GM18505 (cell line): ENCODE measurements at regions not wholly inside any gene's neighbourhood (a gene's known extent, or its start where the extent isn't known, plus 50 kb on each side); places are given as distances from the start of the nearest gene placed in this dataset.

ENCODE experiments used
- ATAC-seq: cut with Tn5 transposase; IDR thresholded peaks from one replicate; pipeline ENCODE4 v1.9.1; 2021; ENCODE audit not compliant: unreplicated experiment
- POLR2A ChIP-seq: IDR thresholded peaks from 4 replicates; pipeline ENCODE4 v1.6.1; 2011; ENCODE audit warnings: borderline replicate concordance; ENCODE audit not compliant: insufficient read depth, insufficient read length; ENCODE audit errors: extremely low read depth

DNA sequence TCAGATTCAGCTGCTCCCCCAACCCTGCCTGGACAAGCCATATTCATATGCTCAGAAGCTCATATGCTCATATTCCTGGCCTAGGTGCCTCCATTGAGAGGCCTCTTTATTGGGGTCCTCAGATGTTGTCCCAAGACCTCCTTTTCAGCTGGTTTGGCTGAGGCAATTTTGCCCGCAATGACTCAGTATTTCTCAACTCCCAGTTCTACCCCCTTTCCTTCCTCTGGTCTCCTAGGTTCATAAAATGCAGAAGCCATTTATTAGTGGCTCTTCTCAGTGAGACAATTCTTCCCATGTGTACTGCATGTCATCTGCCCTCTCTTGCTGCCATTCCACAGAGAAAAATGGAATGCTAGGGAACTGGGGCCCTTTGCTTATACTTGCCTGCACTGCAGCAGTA lies 110.7 kb downstream of the INHBA start:
- ATAC-seq: no peak
- no peak for TF ChIP-seq POLR2A

DNA sequence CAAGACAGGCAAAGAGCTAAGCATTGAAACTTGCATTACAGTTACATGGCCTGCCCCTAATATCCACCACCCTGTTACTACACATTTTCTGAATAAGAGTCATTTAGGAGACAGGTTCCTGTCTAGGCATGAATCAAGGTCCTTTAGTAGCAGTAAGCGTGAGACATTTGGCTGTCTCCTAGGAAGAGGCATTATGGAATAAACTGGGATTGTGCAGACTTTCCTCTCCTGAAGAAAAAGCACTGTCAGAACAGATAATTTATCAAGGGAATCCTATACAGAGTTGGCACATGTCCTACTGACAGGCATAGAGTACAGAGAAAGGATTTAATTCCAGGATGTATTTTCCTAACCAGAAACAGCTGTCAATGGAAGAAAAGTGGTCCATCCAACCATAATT lies 111.9 kb downstream of the INHBA start:
- no peak for TF ChIP-seq POLR2A
- no peak for ATAC-seq

DNA sequence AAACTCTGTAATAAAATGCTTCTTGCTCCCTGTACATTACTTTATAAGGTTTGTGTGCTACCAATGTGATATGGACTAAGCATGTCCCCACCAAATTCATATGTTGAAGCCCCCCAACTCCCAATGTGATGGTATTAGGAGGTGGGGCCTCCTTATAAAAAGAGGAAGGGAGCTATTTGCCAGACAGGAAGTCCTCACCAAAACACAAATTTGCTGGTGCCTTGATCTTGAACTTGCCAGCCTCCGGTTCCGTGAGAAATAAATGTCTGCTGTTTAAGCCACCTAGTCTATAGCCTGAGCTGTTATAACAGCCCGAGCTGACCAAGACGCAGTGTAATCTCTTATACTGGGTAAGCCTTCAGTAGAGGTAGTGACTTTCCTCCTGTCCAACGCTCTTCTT lies 114.5 kb downstream of the INHBA start:
- TF ChIP-seq POLR2A: no peak
- ATAC-seq: no peak

DNA sequence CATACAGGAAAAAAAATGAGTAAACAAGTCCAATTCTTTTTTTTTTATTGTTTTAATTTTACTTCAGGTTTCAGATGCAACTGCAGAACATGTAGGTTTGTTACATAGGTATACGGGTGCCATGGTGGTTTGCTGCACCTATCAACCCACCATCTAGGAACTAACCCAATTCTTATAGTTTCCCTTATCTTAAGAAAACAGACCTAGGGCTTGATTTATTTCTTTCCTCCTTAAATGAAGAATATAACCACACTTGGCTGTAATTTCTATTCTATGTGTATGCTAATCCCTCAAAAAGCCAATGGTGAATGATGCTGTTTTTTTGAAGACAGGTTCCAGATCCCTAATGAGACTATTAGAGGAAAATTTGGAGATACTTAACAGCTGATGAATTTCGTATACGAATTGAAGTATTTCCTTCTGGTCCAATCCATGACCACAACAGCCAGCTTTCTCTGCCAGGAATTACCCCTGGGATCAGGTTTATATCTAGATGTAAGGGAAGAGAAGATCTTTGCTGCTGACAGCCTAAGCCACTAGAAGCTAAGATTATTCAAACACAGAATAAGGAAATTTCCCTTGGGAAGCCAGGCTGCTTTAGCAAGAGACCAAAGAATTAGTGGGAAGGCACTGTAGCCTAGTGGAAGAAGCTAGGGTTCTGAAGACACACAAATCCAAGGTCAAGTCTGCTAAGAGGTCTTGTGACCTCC lies 115.8 kb downstream of the INHBA start:
- no peak for ATAC-seq
- no peak for TF ChIP-seq POLR2A

DNA sequence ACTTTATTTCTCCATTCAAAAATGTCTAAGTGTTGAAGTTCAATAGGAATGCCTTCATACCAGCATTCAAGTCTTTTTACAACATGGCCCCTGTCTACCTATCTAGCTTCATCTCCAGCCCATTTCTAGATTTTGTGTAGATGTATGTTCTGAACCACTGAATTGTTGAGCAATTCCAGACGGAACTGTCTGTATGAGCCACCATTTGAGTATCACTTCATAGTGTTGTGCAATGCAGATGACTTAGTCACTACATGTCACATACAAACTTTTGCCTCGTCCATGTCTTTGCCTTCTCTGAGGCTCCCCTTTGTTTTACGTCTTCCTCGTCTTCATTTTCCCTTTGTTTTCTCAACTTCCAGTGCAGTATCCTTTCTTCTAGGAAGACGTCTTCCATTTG lies 118.1 kb downstream of the INHBA start:
- ATAC-seq: no peak
- TF ChIP-seq POLR2A: no peak

DNA sequence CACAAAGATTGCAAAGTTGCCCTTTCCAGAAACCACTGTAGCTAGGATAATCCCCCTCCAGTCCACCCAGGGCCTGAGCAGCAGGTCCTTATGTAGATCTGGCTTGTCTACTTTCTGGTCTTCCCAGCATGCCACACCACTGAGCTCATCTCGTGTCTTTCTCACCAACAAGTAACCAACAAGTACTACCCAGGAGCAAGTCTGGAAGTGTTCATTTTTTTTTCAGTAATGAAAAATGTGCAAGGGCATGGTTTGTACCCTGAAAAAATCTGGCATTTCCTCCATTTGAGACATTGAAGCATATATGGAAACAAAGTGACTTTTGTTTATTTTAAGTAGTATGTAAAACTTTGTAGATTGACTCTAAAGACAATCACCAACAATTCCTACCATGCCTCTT lies 120.8 kb downstream of the INHBA start:
- TF ChIP-seq POLR2A: no peak
- no peak for ATAC-seq

DNA sequence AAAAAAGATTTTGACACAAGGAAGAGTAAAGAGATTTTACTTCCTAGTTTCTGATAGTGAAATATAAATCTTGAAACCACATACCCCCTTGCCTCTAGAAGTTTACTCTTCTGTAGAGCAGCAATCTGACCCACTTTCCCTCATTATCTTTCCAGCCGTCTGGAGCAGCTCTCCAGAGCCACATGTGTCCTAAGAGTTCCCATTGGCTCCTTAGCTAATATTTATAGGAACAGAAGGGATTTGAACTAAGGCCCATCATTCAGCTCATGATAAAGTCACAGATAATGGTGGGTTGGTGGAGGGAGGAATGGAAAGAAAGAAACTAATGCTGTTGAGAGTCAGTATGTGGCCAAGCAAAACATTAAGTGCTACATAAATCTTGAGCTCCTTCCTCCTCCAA lies 121.8 kb downstream of the INHBA start:
- no peak for TF ChIP-seq POLR2A

DNA sequence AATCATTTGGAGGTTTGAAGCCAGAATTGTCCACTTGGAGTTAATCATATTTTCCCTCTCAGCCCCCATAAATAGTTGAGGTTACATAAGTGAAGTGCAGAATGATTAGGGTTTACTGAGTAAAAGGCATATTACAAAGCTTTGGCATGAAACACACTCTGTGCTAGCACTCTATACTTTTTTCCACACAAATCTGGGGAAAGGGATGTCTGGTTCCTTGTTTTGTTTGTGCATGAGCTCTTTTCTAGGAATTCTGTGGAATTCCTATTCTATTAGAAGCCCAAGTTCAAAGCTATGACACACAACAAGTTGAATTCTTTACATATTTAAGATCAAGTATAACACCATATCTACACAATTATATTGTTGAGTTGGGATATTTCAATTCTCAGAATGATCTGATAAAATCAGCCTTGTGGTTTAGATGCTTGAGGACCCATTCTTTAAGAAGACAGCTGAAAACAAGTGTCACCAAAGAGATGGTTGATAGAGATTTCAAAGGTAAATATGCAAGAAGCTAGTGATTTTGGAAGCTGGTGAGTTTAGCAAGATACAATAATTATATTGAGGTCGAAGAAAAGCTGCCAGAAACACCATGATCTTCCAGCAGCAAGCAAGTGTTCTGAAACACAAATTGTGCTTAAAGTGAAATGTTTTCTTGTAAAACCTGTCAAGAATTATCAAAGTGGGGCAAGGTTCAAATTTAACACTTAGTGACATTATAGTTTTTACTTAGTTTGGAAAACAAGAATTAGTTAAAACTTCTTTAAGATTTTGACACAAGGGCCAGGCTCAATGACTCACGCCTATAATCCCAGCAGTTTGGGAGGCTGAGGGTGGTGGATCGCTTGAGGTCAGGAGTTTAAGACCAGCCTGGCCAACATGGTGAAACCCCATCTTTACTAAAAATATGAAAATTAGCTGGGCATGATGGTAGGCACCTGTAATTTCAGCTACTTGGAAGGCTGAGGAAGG lies 122.6 kb downstream of the INHBA start:
- TF ChIP-seq POLR2A: no peak

More for the DNA sequence above, 121.8 kb downstream of the INHBA start:
- ATAC-seq: no peak

DNA sequence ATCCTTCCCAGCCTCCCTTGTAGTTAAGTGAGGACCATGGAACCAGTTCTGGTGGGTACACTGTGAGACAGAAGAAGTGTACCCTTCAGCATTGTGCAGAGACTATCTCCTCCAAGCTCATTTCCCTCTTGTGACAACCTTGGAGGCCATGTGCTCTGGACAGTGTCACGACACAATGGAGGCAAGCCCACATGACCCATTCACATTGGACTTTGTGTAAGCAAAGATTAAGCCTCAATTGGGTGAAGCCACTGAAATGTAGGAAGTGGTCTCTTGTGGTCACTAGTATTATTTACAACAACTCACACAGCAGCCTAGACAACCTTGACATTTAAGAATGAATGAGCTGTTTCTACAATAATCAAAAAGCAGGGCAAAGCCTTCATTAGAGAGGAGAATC lies 124.2 kb downstream of the INHBA start:
- ATAC-seq: no peak
- TF ChIP-seq POLR2A: no peak

More for the DNA sequence above, 122.6 kb downstream of the INHBA start:
- ATAC-seq: no peak

DNA sequence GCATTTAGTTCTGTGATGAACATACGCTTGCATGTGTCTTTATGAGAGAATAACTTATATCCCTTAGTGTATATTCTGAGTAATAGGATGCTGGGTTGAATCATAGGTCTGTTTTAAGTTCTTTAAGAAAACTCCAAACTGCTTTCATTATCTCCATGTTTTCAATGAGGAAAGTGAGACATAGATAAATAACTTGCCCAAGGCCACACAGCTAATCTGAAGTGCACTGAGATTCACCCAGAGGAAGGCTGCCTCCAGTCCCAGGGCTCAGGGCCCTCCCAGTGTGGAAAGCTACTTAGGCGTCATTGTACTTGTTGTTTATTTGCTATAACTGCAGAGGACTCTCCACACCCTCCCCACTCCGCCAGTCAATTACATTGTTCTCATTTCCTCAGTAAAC lies 126.7 kb downstream of the INHBA start:
- no peak for TF ChIP-seq POLR2A
- no peak for ATAC-seq

DNA sequence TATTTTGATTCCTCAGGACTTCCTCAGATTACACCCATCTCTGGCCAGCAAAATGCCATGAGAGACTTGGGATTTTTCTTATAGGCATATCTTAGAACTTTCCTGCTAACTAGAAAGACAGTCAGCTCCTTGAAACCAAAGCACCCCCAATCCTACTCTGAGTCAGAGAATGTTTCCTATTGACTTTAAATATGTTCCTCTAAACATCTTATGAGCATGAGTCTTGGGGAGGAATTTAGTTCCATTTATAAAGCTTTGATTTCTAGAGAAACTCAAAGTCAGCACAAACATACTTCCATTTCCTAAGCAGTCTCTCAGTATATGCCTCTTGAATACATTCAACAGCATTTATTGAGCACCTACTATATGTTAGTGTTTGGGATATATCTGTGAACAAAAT lies 128.5 kb downstream of the INHBA start:
- no peak for TF ChIP-seq POLR2A
- ATAC-seq: no peak

DNA sequence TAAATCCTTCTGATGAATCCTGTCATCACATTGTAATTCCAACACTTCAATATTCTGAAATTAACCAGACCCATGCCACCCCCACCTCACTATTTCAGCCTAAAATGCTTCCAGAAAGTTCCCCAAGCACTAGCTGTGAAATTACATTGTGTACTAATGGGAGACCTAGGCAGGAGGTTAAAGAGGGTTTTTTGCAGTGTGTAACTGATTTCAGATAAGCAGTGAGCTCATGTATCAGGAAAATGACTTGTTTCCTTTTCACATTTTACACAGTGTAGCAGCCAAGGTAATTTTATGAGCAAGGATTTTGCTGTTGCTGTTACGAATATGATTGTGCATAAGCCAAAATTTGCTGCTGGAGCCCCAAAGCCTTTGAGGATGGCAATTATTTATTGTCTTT lies 129.0 kb downstream of the INHBA start:
- no peak for TF ChIP-seq POLR2A
- ATAC-seq: no peak

DNA sequence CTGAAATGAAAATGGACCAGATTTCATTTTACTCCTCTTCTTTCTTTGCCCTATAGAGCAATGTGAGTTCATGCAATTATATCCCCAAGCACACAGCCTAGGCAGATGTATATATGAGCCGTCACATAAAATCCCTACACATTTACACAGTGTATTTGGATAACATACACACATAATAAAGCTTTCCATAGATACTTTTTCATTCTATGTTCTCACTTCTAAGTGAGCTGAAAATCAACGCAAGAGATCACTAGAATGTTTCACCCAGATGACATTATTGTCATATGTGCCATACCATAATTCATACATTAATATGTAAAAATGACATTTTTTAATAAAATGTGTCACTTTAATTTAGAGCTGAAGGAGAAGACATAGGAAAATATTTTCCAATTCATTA lies 129.4 kb downstream of the INHBA start:
- no peak for ATAC-seq

DNA sequence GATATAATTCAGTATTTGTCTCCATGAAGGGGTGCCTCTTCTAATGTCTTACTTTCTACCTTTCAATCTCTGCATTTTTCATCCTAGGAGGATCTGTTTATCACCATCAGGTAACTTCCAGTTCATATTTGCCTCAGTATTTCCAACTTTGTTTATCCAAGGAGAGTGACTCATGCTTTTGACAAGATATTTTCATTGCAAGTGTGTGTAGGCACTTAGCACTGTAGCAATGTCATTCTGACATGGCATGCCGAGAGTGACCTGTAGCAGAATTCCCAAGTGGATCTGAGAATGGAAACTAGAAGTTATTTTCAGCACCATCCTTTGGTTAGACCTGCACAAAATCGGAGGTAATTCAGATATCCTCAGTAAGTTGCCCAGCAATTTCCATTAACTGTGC lies 129.9 kb downstream of the INHBA start:
- ATAC-seq: no peak
- no peak for TF ChIP-seq POLR2A

More for the DNA sequence above, 129.4 kb downstream of the INHBA start:
- no peak for TF ChIP-seq POLR2A
